Astrocyte (in vitro differentiated cells and primary cell): ENCODE measurements at regions not wholly inside any gene's neighbourhood (a gene's known extent, or its start where the extent isn't known, plus 50 kb on each side); places are given as distances from the start of the nearest gene placed in this dataset.
"Not testable (repeated sequence)": the region's sequence is repeated elsewhere in the genome, so short reads cannot be mapped to it uniquely, and the experiment has no call there.

Source experiments
- DNase-seq: peaks from one replicate; pipeline ENCODE4 v3.0.0-alpha.2; 2010; ENCODE audit warnings: low read depth
- FAIRE-seq: peaks from 2 replicates; lab custom pipeline; 2011; peaks lifted over from hg19 to GRCh38; lab: Jason Lieb, UNC
- H2AFZ ChIP-seq: 2 replicates; pipeline ENCODE4 v1.6.0; 2012; ENCODE audit warnings: low read depth, low read length, inconsistent platforms
- H3K27ac ChIP-seq: 2 replicates; pipeline ENCODE4 v1.5.1; 2011; ENCODE audit warnings: low read depth, low read length, inconsistent platforms
- H3K27me3 ChIP-seq: 2 replicates; pipeline ENCODE4 v1.6.0; 2011; ENCODE audit warnings: low read length, inconsistent platforms; ENCODE audit not compliant: insufficient read depth
- H3K36me3 ChIP-seq: 2 replicates; pipeline ENCODE4 v1.5.1; 2011; ENCODE audit warnings: low read length, inconsistent platforms; ENCODE audit not compliant: insufficient read depth
- H3K4me1 ChIP-seq: 2 replicates; pipeline ENCODE4 v1.5.1; 2011; ENCODE audit warnings: low read length, inconsistent platforms; ENCODE audit not compliant: insufficient read depth
- H3K4me2 ChIP-seq: 2 replicates; pipeline ENCODE4 v1.6.0; 2012; ENCODE audit warnings: low read length, inconsistent platforms
- H3K4me3 ChIP-seq: 2 replicates; pipeline ENCODE4 v1.5.1; 2011; ENCODE audit warnings: low read depth, mild to moderate bottlenecking, low read length, inconsistent platforms; ENCODE audit not compliant: insufficient read depth
- H3K79me2 ChIP-seq: 2 replicates; pipeline ENCODE4 v1.6.0; 2012; ENCODE audit warnings: mild to moderate bottlenecking, low read length, inconsistent platforms; ENCODE audit not compliant: insufficient read depth
- H3K9ac ChIP-seq: 2 replicates; pipeline ENCODE4 v1.6.0; 2012; ENCODE audit warnings: mild to moderate bottlenecking, low read length, inconsistent platforms
- H3K9me3 ChIP-seq: 2 replicates; pipeline ENCODE4 v1.5.1; 2012; ENCODE audit warnings: low read depth, mild to moderate bottlenecking, low read length, inconsistent platforms; ENCODE audit not compliant: insufficient read depth
- H4K20me1 ChIP-seq: 2 replicates; pipeline ENCODE4 v1.6.0; 2012; ENCODE audit warnings: low read length, inconsistent platforms; ENCODE audit not compliant: insufficient read depth
- H3K27ac Mint-ChIP-seq: one replicate; pipeline ENCODE4 v1.8.0; 2021; ENCODE audit warnings: mild to moderate bottlenecking, mixed read lengths; ENCODE audit not compliant: unreplicated experiment
- H3K27me3 Mint-ChIP-seq: one replicate; pipeline ENCODE4 v1.8.0; 2021; ENCODE audit warnings: low read depth, mixed read lengths; ENCODE audit not compliant: unreplicated experiment
- H3K36me3 Mint-ChIP-seq: one replicate; pipeline ENCODE4 v1.8.0; 2021; ENCODE audit warnings: low read depth, mixed read lengths; ENCODE audit not compliant: unreplicated experiment
- H3K4me1 Mint-ChIP-seq: one replicate; pipeline ENCODE4 v1.8.0; 2021; ENCODE audit warnings: low read depth, mixed read lengths; ENCODE audit not compliant: unreplicated experiment
- H3K4me3 Mint-ChIP-seq: one replicate; pipeline ENCODE4 v1.8.0; 2021; ENCODE audit warnings: mild to moderate bottlenecking, moderate library complexity, mixed read lengths; ENCODE audit not compliant: unreplicated experiment
- H3K9me3 Mint-ChIP-seq: one replicate; pipeline ENCODE4 v1.8.0; 2021; ENCODE audit warnings: mild to moderate bottlenecking, mixed read lengths; ENCODE audit not compliant: unreplicated experiment

DNA sequence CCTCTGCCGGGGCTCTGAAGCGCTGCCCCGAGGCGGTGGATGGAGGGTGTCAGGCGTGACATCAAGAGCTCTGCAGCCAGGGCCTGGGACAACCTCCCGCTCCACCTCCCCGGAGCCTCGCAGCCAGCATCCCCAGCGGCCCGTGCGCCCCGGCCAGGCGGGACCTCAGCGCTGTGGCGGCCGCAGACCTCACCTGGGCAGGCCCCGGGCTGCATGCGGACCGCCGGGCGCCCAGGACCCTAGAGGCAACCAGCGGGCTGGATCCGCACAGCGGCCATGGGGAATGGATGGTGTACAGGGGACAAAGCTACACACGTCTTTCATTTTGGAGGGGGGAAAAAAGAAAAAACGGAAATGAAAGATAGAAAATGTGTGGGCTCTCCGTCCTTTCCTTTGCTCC, 987.5 kb downstream of the TUBA3C start:
- H3K4me3 Mint-ChIP-seq, H4K20me1 ChIP-seq, H3K27ac Mint-ChIP-seq, H3K27me3 Mint-ChIP-seq, H3K79me2 ChIP-seq, H3K4me3 ChIP-seq, H3K4me2 ChIP-seq, H3K27me3 ChIP-seq, H3K36me3 ChIP-seq, H2AFZ ChIP-seq, FAIRE-seq, H3K27ac ChIP-seq, H3K4me1 Mint-ChIP-seq, H3K9me3 Mint-ChIP-seq, H3K9ac ChIP-seq, H3K4me1 ChIP-seq, DNase-seq, H3K9me3 ChIP-seq, H3K36me3 Mint-ChIP-seq: not testable (repeated sequence)
